ENCODE measurements at regions not wholly inside any gene's neighbourhood (a gene's known extent, or its start where the extent isn't known, plus 50 kb on each side); places are given as distances from the start of the nearest gene placed in this dataset.

DNA sequence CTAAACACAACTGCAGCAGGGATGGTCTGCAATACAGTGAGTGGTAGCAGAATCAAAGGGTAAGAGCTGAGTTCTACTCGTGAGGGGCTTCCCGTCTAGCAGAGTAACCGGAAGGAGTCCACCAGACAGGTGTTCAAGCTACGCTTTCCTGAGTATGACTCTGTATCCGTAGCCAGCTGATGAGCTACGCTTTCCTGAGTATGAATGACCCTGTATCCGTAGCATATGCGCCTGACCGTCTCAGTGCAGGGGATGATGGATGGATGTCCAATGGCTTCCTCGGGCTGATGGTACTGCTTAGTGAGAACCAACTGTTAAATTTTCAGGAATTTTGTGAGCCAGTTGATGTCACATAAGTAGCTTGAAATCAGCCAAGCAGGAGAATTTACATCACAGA lies 244.1 kb upstream of the MYT1L start:
- Histone ChIP-seq H3K27ac (ENCODE audit: low read depth, low read length) (no peak overlapping the region), H3K9me3 (ENCODE audit: control insufficient read depth, low read length) (peaks cover 17% of the 10 kb centered on the region), H3K4me3 (ENCODE audit: low read length) (no peak overlapping the region), H3K36me3 (ENCODE audit: control insufficient read depth, insufficient read depth, low read length) (no peaks in the 10 kb centered on the region), H3K9ac (ENCODE audit: extremely low read depth, low read length, poor library complexity, severe bottlenecking) (no peak overlapping the region), H3K27me3 (ENCODE audit: control insufficient read depth, insufficient read depth, low read length, poor library complexity, severe bottlenecking) (no peaks in the 10 kb centered on the region), H3K4me1 (ENCODE audit: control insufficient read depth, insufficient read depth, low read length) (no peaks in the 10 kb centered on the region)
- no peak for TF ChIP-seq CTCF (conservative IDR thresholded peaks at IDR 0.05)
- Mint-ChIP-seq H3K4me3 (no peak overlapping the region), H3K36me3 (ENCODE audit: low read depth) (no peaks in the 10 kb centered on the region), H3K9me3 (no peaks in the 10 kb centered on the region), H3K4me1 (no peaks in the 10 kb centered on the region), H3K27ac (no peak overlapping the region), H3K27me3 (ENCODE audit: insufficient read depth) (no peaks in the 10 kb centered on the region)
- 93% methylated on average over 10 of the region's 10 CpGs for WGBS, 2 experiments (ENCODE audit: insufficient coverage in 1 of 2, insufficient read length in 1 of 2)
- DNase-seq, result no peak

GRCh38 chr2:2574401-2575180 lies 243.5 kb upstream of the MYT1L start:
- Mint-ChIP-seq H3K27ac (no peak overlapping the region), H3K27me3 (ENCODE audit: insufficient read depth) (no peaks in the 10 kb centered on the region), H3K36me3 (ENCODE audit: low read depth) (no peaks in the 10 kb centered on the region), H3K4me1 (no peaks in the 10 kb centered on the region), H3K4me3 (no peak overlapping the region), H3K9me3 (no peaks in the 10 kb centered on the region)
- H3K4me3 ChIP-seq (ENCODE audit: low read length), result no peak overlapping the region
- WGBS, 2 experiments (ENCODE audit: insufficient coverage in 1 of 2, insufficient read length in 1 of 2), result 91 to 92% methylated on average over 13 to 15 of the region's 16 CpGs
- no peaks in the 10 kb centered on the region for H3K4me1 ChIP-seq (ENCODE audit: control insufficient read depth, insufficient read depth, low read length)
- no peaks in the 10 kb centered on the region for H3K36me3 ChIP-seq (ENCODE audit: control insufficient read depth, insufficient read depth, low read length)
- H3K27me3 ChIP-seq (ENCODE audit: control insufficient read depth, insufficient read depth, low read length, poor library complexity, severe bottlenecking), result no peaks in the 10 kb centered on the region
- peak; percentile 32 for DNase-seq
- peaks cover 17% of the 10 kb centered on the region for H3K9me3 ChIP-seq (ENCODE audit: control insufficient read depth, low read length)
- no peak overlapping the region for H3K27ac ChIP-seq (ENCODE audit: low read depth, low read length)
- no peak for TF ChIP-seq CTCF (conservative IDR thresholded peaks at IDR 0.05)
- H3K9ac ChIP-seq (ENCODE audit: extremely low read depth, low read length, poor library complexity, severe bottlenecking), result no peak overlapping the region

DNA sequence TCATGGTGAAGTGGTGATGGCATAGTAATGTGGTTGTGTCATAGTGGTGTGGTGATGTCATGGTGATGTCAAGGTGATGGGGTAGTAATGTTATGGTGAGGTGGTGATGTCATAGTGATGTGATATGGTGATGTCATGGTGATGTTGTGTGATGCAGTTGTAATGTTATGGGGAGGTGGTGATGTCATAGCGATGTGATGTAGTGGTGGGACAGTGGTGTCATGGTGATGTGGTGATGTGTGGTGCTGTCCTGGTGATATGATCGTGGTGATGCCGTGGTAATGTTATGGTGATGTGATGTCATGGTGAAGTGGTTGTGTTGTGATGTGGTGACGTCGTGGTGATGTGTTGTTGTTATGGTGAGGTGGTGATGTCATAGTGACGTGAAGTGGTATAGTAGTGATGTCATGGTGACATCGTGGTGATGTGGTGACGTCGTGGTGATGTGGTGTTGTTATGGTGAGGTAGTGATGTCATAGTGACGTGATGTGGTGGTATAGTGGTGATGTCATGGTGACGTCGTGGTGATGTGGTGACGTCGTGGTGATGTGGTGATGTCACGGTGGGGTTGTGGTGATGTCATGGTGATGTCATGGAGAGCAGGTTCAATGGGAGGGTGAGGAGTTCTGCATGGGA lies 242.7 kb upstream of the MYT1L start:
- Histone ChIP-seq H3K9ac (ENCODE audit: extremely low read depth, low read length, poor library complexity, severe bottlenecking) (no peak overlapping the region), H3K27ac (ENCODE audit: low read depth, low read length) (no peak overlapping the region), H3K4me1 (ENCODE audit: control insufficient read depth, insufficient read depth, low read length) (no peaks in the 10 kb centered on the region), H3K36me3 (ENCODE audit: control insufficient read depth, insufficient read depth, low read length) (no peaks in the 10 kb centered on the region), H3K27me3 (ENCODE audit: control insufficient read depth, insufficient read depth, low read length, poor library complexity, severe bottlenecking) (no peaks in the 10 kb centered on the region), H3K9me3 (ENCODE audit: control insufficient read depth, low read length) (peaks cover 17% of the 10 kb centered on the region), H3K4me3 (ENCODE audit: low read length) (peak overlapping the region; percentile 3)
- Mint-ChIP-seq H3K36me3 (ENCODE audit: low read depth) (no peaks in the 10 kb centered on the region), H3K9me3 (no peaks in the 10 kb centered on the region), H3K27ac (no peak overlapping the region), H3K4me3 (no peak overlapping the region), H3K27me3 (ENCODE audit: insufficient read depth) (peaks cover 3% of the 10 kb centered on the region), H3K4me1 (no peaks in the 10 kb centered on the region)
- 93 to 96% methylated on average over 9 to 15 of the region's 15 CpGs for WGBS, 2 experiments (ENCODE audit: insufficient coverage in 1 of 2, insufficient read length in 1 of 2)
- peak; percentile 39 for DNase-seq
- TF ChIP-seq CTCF (conservative IDR thresholded peaks at IDR 0.05), result no peak
